DMS153 (cell line): ENCODE measurements at regions not wholly inside any gene's neighbourhood (a gene's known extent, or its start where the extent isn't known, plus 50 kb on each side); places are given as distances from the start of the nearest gene placed in this dataset.

Experiments used
- DNase-seq: peaks from one replicate; lab custom pipeline; 2025; lab: John Stamatoyannopoulos, UW

DNA sequence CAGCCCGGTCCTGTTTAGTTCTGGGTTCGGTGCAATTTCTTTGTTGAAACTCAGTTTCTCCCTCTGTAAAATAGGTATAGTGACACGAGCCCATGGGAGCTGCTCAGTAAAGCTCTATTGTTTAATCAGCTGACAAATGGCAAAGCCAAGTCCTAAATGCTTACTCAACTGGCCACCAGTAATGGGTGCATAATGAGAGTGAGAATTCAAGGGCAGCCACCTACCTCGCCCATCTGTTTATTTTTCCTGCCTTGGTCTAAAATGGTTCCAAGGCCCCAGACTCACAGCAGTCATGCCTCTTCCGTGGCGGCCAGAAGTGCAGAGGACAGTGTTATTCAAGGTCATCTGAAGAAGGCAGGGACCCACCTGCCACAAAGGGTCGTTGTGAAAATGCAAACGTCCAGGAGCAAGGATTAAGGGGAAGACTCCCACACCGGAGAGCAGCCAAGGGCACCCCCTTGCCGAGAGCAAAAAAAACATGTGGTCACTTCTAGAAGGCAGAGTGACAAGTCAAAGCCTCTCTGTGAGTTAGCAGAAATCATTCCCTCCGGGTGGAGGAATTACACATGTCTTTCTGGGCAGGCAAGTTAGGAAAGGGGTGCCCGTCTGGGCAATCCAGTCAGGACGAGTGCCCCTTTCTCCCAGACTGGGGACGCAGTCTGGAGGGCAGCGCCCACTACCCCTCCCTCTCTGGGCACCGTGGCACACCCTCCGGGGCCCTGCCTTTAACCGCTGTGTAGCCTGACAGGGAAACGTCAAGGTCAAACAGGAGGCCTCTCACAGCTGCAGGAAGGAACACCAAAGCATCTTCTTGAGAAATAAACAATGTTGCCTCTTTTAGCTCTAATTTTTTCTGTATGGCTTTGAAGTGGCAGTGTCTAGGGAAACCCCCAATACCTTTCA is 186.2 kb downstream of the FOXO1 start:
- no peak for DNase-seq

DNA sequence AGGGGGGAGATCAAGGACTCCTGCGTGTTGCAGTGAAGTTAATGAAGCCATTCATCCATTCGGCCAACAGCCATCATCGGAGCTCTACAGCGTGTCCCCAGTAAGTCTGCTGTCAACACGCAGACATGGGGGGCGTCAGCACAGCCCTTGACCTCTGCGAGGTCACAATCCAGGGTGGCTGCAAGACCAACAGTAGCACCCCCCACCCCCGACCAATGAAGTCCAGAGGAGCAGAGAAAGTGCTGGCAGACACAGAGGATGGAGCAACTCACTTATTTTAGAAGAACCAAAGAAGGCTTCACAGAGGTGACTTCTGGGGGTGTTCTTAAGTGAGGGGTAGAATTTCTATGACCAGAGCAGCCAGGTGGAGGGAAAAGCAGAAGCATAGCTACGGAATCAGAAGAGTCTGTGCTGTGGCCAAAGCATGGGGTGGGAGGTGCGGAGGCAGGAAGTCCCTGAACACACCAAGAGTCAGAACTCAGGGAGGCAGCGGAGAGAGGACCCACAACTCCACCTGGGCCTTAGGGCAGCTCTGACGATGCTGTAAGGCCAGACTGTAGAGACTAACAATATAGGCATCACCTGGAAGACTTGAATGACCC is 185.4 kb downstream of the FOXO1 start:
- no peak for DNase-seq

DNA sequence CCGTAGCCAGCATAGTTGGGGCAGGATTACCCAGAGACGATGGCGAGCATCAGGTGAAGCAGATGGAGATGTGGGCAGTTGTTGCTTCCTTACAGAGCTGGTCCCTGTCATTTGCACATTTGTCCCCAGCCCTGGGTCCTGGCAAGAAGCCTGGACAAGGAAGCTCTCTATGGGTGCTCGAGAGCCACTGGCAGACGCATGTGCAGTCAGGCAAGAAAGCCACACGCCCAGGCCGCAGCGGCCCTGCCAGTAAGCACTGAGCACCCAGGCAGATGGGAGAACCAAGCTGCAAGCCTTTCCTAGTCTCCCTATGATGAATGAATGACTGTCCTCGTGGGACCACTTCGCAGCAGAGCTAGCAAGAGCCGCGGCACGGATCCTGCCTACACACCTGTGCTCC is 182.8 kb downstream of the FOXO1 start:
- peak; percentile 69 for DNase-seq

DNA sequence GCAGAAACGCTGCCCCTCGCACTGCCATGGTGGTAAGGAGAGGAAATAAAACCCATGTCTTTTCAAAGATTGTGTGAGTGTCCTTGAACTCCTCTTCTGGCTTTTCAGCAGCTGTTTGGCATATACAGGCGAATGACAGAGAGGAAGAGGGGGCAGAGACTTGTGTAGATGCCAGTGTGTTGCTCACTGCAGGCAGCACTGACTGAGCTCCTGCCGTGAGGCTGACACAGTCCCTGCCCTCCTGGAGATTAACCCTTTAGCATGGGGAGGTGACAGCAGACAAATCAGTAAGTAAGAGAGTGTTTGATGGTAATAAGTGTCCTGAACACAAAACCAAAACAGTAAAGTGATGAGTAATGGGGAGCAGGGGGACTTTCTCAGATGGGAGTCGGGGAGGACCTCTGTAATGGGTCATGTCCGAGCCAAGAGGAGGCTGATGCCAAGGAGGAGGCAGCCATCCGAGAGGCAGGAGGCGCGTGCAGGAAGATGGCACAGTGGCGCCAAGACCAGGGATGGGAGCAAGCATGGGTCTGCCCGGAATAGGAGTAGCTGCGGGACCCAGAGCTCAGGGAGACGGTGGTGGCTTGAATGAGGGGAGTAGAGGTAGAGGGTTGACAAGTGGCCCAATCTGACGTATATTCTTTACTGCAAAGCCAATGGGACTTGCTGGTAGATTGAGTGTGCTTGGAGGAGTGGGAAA is 182.2 kb downstream of the FOXO1 start:
- no peak for DNase-seq

DNA sequence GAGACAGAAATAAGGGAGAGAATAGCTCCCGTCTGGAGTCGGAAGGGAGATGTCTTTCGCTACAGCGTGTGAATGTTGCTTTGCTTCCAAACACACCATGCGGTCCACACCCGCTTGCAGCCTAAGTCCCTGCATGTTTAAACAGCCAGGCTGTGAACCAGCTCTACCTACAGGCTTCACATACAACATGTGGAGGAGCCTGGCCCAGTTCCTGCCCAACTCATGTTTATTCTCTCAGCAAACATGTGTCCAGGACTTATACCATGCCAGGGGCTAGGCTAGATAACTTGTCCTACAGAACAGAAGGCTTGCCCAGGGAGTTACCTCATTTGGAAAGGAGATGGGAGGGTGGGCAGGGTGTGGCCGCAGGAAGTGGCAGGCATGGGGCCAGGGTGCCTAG is 181.5 kb downstream of the FOXO1 start:
- DNase-seq = no peak

DNA sequence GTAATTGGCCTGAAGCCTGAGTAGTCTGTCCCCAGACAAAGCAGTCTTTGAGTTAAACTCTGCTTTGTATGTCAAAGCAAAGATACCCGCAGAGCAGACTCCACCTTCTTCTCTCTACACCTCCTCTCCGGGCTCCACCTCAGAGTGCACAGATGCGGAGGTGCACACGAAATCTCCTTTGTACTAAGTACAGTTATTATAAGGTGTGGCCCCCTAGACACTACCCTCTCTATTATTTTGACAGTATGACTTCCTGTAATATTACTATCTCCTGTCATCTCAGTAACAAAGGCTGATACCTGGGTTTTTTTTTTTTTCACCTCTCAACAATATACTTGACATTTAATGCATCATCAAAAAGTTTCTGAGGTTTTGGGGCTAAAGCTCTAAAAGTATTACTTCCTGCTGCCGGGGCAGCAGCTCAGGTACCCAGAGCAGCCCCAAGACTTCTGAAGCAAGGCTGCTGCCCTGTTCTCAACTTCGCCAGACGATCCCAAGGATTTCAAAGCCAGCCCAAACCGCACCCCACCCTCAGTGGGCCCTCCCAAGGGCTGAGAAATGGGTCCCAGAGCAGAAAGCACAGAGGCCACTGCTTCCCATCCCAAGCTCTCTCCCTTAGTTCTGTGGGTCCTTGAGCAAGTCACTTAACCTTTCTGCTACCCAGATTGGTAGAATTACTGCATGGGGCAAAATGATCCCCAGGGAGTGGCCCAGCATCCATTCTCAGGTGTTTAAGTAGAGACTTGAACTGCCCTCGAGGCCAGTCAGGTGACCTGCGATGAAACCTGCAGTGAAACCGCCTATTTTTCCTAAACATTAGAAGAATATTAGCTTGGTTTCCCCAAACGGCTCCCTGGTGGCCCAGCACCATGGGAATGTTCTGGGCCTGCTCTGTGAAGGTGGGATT is 180.6 kb downstream of the FOXO1 start:
- DNase-seq = no peak

DNA sequence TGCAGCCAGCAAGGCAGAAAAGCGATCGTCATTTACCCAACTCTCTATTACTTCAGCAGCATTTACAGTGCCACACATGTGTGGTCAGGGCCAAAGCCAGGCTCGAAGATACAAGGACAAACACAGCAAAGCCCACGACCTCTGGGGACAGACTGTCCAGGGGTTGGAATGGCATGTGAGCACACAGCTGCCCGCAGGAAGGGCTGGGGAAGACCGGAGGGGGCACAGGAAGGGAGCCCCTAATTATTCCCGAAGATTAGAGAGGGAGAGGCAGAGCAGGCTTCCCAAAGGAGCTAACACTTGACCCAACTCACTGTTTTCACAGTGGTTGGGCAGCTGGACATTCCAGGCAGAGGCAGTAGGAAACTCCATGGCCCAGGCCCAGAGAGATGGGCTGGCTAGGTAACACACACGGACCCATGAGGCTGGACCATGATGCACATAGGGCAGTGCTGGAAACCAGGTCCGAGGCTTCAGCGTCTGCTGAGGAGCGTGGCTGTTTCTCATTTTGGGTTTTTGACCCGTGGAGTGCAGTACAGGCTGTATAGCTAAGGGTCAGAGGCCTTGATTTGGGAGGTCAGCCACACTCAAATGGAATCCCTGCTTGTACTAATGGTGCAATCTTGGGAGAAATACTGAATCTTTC is 179.8 kb downstream of the FOXO1 start:
- no peak for DNase-seq

DNA sequence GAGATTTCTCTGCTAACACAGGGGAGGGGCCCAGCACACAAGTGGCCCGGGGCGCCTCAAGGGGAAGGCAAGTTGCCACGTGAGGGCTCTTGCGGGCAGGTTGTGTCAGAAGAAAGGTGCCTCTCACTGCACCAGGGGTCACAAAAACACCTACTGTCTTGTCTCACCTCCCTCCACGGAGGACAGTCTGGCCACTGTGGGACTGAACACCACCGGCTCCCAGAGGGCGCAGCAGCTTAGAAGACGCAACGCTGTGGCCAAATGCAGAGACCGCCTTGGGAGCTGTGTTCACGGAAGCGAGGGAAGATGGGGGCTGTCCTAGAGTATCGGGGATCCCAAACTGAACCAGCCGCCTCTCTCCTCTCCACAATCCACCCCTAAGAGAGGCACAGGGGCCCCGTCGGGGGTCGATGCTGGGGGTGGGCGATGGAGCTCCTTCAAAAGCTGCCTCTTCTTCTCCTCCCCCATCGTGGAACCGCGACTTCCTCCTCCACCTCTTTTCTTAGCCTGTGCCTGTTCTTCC is 177.5 kb downstream of the FOXO1 start:
- DNase-seq = no peak

DNA sequence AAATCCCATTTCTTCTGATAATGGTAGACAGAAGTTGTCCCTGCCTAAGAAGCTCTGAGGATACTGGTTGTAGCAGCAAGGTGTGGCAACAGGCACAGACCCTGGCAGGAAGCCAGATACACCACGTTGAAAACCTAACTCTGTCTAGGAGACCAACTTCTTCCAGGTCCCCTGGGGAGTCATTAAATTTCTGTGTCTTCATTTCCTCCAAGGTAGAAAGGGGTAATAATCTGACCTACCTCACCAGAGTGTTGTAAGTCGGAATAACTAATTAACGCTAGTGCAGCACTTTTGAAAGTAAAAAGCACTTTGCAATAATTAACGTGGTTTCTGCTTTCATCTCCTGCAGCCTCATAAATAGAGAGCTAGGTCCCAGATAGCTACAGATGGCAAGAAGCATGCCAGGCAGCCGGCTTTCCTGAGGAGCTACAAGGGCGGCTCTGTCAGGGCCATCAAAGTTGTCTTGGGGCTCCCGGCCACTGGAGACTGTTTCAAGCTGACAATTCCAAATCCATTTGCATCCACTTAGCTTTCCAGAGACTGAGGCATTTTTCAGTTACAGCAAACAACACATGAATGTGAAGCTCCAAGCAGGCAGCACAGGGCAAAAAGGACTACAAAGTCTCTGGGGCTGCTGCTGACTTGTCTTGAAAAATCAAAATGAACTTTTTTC is 176.2 kb downstream of the FOXO1 start:
- DNase-seq = peak; percentile 21

DNA sequence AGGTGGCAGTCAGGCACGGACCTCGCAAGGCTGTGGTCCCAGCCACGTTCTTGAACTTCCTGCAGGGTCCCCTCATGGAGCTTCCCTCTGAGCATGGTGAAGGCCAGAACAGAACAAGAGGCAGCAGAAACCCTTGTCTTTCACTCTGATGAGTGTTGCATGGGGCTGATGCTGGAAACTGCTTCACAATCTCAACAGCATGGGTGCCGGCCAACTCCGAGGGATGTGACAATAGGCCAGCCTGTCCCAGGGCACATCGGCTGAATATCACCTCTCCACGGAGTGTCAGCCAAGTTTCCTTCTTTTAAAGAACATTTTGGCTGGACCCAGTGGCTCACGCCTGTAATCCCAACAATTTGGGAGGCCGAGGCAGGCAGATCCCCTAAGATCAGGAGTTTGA is 173.9 kb downstream of the FOXO1 start:
- no peak for DNase-seq

DNA sequence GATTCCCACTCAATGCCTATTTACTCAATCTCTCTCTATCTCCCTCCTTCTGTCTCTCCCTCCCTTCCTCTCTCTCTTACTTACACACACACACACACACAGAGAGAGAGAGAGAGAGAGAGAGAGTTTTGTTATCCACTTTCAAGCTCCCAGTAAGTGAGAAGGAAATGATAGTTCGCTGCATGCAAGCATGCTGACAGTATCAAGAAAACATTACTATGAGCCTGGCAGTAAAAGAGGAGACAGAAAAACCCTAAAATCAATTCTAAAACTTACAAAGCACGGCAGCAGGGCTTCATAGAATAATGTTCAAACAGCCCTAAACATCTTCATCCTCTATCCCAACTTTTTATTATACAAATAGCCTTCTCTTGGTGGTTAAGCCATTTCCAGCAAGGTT is 171.9 kb downstream of the FOXO1 start:
- DNase-seq = no peak

DNA sequence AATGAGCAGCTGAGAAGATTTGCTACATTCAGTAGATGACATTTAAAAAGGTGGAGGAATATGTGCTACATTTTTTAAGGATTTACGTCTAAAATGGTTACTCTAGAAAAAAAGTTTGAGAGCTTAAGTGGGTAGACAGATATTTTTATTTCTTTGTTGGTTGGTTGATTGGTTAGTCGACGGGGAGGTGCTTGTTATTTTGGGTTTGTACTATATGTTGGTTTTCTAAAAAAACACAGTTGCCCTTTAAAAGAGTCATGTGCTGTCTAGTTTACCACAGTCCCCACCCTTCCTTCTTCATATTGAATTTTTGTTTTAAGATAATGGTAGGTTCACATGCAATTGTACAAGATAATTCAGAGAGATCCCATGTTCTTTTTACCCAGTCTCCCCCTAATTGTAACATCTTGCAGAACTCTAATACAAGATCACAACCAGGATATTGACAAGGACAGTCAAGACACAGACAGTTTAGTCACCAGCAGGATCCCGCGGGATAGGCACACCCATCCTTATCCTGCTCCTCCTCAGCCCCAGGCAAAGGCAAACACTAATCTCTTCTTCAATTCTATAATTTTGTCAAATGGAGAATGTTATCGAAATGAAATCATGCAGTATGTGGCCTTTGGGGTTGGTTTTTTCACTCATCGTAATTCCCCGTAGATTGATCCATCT is 171.4 kb downstream of the FOXO1 start:
- no peak for DNase-seq

DNA sequence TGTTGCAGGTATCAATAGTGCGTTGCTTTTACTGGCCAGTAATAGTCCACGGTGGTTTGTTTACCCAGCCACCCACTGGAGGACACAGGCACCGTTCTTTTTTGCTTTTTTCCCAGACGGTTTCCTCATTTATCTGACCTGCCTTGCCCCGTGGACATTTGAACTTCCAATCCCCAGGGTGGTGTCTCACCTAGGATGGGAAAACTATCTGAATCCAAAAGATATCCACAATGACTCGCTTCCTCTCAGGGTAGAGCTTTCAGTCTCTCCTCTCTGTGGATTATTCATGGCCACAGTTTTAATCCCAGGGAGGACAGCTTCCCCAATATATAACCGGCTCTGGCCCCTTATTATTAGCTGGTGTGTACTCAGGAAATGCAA is 170.8 kb downstream of the FOXO1 start:
- no peak for DNase-seq

DNA sequence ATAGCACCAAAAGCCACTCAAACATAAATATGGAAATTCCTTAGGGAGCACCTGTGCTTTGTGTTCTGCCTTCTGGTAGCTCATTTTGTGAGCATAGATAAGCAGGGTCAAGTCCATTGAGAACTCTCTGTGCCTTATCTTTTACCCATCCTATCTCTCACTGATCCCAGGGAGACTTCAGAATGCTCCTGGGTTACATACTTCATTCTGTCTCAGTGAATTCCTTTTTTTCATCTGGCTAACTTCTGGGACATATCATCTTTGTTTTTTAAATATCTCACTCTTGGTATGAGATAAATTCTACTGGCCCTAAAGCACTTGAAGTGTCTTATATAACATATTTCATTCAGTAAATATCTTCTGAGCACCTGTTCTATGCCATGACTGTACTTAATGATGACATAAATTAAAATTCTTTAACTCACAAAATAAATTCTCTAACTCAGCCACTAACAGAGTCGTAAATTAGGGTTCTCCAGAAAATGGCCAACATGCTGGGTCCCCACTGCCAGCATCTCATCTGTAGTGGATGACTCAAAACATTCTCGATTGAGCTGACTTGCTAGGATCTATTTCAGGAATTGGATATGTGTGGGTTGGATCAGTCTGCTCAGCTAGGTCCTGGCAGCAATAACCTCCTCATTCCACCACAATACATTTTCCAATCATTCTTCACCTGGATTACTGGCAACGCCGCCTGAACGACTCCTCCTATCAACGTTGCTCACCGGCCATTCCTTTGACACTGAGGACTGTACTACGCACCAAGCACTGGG is 170.2 kb downstream of the FOXO1 start:
- DNase-seq = no peak

DNA sequence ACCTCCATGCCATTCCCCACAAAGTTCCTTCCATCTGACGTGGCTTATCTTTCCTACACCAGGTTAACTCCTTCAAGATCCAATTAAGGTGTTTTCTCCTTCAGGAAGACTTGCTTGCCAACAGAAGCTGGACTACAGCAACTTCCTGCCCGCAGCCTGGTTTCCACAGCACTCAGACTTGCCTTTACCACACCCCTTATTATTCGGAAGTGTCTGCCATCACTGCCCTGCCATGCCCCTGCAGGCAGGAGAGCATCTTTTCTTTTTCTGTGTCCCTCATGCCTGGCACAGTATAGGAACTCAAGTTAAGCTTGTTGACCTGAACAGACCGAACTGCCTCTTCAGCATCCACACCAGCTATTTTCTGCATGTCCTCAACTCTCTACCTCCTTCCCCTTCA is 168.0 kb downstream of the FOXO1 start:
- DNase-seq = no peak

DNA sequence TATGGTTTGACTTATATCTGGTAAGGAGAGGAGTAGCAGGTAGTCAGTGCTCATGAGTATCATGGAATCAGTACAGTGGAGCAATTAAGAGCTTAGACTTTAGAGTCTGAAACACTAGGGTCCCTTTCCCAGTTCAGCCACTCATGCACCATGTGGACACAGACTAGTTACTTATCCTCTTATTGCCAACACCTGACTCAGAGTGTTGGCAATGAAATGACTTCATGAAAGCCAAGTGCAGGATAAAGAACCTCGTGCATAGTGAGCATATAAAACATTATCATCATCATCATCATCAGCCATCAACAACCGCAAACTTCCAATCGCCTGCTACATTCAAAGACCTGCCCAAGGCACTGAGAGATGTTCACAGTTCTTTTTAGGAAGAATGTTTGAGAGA is 164.2 kb downstream of the FOXO1 start:
- no peak for DNase-seq

DNA sequence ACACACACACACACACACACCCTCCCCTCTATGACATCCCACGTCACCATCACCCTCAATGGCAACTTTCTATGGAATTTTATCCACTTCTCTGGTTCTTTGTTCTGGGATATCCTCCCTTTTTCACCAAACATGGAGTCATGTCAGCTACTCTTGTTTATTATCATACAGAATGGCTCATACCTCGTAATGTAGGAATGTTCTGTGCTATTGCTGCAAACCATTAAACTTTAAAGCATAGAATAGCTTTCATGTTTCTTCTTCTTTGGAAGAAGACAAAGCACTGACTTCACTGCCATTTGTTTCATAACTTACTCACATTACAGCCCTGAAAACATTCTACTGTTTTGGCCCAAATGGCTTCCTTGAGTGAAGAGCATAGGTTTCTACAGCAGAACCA is 163.4 kb downstream of the FOXO1 start:
- DNase-seq = no peak

DNA sequence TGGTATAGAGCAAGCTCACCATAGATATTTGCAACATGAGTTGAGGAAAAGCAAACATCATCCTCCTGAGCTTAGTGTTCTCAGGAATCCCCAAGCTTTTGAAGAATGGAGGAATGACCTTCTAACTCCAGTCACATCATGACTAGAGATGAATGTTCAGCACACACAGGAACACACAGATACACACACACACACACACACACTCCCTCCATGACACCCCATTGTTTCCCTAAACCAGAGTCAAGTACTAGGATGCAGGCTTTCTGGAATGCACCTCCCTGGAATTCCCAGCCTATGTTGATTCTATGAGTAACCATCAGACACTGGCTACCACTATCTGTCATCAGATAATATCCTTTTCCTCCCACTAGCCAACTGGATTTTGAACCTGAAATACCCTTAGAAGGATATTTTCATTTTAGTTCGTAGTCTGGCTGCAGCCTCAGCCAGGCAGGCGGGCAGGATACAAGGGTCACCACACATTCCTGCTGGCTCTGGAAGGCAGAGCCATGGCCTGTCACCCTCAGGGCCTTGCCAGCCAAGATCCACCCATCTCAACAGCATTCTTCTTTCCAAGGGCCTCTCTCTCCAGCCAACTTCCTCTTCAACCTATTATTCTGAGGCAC is 162.4 kb downstream of the FOXO1 start:
- DNase-seq = no peak

DNA sequence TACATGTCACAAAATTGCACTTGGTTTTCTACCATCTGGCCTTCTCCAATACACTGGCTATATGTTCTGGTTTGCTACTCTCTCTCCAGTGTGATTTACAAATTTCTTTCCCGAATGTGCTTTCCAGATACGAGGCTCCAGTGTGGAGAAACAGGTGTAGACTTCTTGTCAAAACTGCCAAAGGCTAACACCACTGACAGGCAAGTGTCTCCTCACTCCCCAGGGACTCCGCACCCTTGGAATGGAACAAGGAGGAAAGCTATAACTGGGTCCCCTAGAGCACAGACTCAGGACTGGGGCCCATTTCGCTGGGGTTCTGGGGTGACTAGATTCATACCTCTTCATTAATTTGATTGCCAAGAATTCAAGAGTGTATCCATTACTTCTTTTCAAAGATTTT is 161.8 kb downstream of the FOXO1 start:
- DNase-seq = no peak
